ENCODE measurements at regions not wholly inside any gene's neighbourhood (a gene's known extent, or its start where the extent isn't known, plus 50 kb on each side); places are given as distances from the start of the nearest gene placed in this dataset.

DNA sequence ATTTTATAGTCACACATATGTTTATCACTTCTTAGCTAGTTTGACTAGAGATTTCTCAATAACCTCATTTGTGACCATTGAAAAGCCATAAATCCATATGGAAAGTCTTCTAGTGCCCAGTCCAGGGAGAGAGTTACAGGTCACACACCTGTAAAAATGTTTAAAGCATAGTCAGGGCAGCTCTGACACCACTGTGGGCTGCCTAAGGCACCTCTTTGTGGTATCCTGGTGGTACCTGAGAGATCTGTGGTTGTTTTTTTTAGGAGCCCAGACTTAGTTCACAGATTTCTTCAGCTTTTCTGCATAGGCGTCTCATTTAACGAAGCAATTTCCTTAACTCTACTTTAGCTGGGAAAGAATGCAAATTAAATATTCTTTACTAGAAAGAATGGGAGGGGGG is 186.6 kb downstream of the CENPW start:
- Histone ChIP-seq H4K91ac (ENCODE audit: insufficient read depth, low read depth, low read length) (no peak overlapping the region), H2BK15ac (ENCODE audit: low read depth, low read length) (no peak overlapping the region), H3K18ac (ENCODE audit: low read depth, low read length) (no peak overlapping the region), H2AK9ac (replicated peaks; ENCODE audit: low read depth, low read length, poor library complexity) (no peak overlapping the region), H4K20me1 (ENCODE audit: insufficient read depth, low read length) (no peaks in the 10 kb centered on the region), H3K23ac (ENCODE audit: low read depth, low read length) (no peak overlapping the region), H2AFZ (replicated peaks; ENCODE audit: low read length, poor library complexity) (no peak overlapping the region), H2BK120ac (ENCODE audit: low read depth, low read length) (no peak overlapping the region), H4K5ac (ENCODE audit: low read depth, low read length) (no peak overlapping the region), H2AK5ac (ENCODE audit: low read depth, low read length) (no peak overlapping the region), H3K14ac (replicated peaks; ENCODE audit: low read depth, low read length) (no peak overlapping the region), H3K4ac (ENCODE audit: low read depth, low read length) (no peak overlapping the region), H3K4me2 (ENCODE audit: low read depth, low read length) (no peak overlapping the region), H3K27ac (ENCODE audit: insufficient read depth, low read length) (no peak overlapping the region), H3K4me1 (ENCODE audit: control insufficient read depth, insufficient read depth, low read length) (no peaks in the 10 kb centered on the region), H4K8ac (ENCODE audit: low read depth in 2 of 2, low read length in 2 of 2) (no peak overlapping the region), H2BK20ac (ENCODE audit: low read depth, low read length) (no peak overlapping the region), H3K4me3 (ENCODE audit: insufficient read depth, low read depth, low read length) (no peak overlapping the region), H3K79me1 (ENCODE audit: low read depth in 1 of 2, low read length in 2 of 2) (no peaks in the 10 kb centered on the region), H3K56ac (ENCODE audit: extremely low read depth, insufficient read depth, low read length) (no peak overlapping the region), H2BK5ac (ENCODE audit: low read depth, low read length, poor library complexity, severe bottlenecking) (no peak overlapping the region), H3K9ac (ENCODE audit: low read depth, low read length) (no peak overlapping the region), H3K9me1 (ENCODE audit: insufficient read depth, low read length) (no peaks in the 10 kb centered on the region), H3K36me3 (ENCODE audit: control insufficient read depth, insufficient read depth, low read length) (no peaks in the 10 kb centered on the region), H3K27me3 (ENCODE audit: control insufficient read depth, insufficient read depth, low read length) (no peaks in the 10 kb centered on the region), H3K9me3 (ENCODE audit: control insufficient read depth, insufficient read depth, low read length) (no peaks in the 10 kb centered on the region)
- intact Hi-C loops (cut with micrococcal nuclease), result no loop called here
- TF ChIP-seq MAFK (IDR thresholded peaks at IDR 0.05; ENCODE audit: low read depth, low read length) (no peak), RAD21 (IDR thresholded peaks at IDR 0.05; ENCODE audit: low read length) (no peak), POLR2A (IDR thresholded peaks at IDR 0.05; ENCODE audit: low read depth, low read length) (no peak), RFX5 (IDR thresholded peaks at IDR 0.05; ENCODE audit: low read depth, low read length) (no peak), CTCF (conservative IDR thresholded peaks at IDR 0.05; ENCODE audit: low read depth, low read length) (no peak), NFE2L2 (IDR thresholded peaks at IDR 0.05; ENCODE audit: low read depth, low read length) (no peak), MXI1 (IDR thresholded peaks at IDR 0.05; ENCODE audit: borderline replicate concordance, low read depth, low read length) (no peak), CEBPB (IDR thresholded peaks at IDR 0.05; ENCODE audit: low read depth, low read length) (no peak), FOS (IDR thresholded peaks at IDR 0.05; ENCODE audit: low read depth, low read length) (no peak)
- TF ChIP-seq, protein P1, sequence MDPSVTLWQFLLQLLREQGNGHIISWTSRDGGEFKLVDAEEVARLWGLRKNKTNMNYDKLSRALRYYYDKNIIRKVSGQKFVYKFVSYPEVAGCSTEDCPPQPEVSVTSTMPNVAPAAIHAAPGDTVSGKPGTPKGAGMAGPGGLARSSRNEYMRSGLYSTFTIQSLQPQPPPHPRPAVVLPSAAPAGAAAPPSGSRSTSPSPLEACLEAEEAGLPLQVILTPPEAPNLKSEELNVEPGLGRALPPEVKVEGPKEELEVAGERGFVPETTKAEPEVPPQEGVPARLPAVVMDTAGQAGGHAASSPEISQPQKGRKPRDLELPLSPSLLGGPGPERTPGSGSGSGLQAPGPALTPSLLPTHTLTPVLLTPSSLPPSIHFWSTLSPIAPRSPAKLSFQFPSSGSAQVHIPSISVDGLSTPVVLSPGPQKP (IDR thresholded peaks at IDR 0.05; ENCODE audit: borderline replicate concordance, low read depth, low read length), result no peak
- CTCF ChIA-PET, result interaction anchor here (0.5 to 0.6 kb wide), 2 partner anchors 65 to 578 kb away, joined by 3 to 6 read pairs; no protein-coding TSS in a partner anchor
- BruUV-seq (replicated peaks), result no TSS peak
- in situ Hi-C loops (cut with MboI; ENCODE audit: low sequenced_read_pairs), result no loop called here
- ATAC-seq (ENCODE audit: low read depth) (no peak), DNase-seq (no peak)
- dilution Hi-C loops (cut with HindIII; ENCODE audit: low sequenced_read_pairs, unreplicated experiment), result no loop called here
- POLR2A ChIA-PET (ENCODE audit: unreplicated experiment), result no interaction called here
- WGBS, 2 experiments (ENCODE audit: extremely low coverage in 2 of 2, insufficient read length in 1 of 2), result no CpG with 5 or more reads among the region's 2 CpGs
